ENCODE measurements at regions not wholly inside any gene's neighbourhood (a gene's known extent, or its start where the extent isn't known, plus 50 kb on each side); places are given as distances from the start of the nearest gene placed in this dataset.

DNA sequence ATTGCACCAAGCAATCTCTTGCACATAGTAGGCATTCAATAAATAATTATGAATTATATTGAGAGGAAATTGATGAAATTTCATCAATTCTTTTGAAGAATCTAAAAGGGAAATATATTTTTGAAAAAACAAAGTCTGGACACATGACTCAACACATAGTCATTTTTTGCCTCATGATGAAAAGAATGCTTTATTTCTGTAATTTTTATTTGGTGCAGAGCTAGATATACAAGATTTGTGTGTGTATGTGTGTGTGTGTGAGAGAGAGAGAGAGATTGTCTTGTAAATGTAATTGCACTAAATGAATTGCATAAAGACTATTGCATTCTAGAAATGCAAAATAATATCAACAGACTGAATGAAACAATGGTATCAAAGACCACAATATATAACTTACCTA is 206.2 kb upstream of the C1orf87 start:
- TF ChIP-seq, protein P1, sequence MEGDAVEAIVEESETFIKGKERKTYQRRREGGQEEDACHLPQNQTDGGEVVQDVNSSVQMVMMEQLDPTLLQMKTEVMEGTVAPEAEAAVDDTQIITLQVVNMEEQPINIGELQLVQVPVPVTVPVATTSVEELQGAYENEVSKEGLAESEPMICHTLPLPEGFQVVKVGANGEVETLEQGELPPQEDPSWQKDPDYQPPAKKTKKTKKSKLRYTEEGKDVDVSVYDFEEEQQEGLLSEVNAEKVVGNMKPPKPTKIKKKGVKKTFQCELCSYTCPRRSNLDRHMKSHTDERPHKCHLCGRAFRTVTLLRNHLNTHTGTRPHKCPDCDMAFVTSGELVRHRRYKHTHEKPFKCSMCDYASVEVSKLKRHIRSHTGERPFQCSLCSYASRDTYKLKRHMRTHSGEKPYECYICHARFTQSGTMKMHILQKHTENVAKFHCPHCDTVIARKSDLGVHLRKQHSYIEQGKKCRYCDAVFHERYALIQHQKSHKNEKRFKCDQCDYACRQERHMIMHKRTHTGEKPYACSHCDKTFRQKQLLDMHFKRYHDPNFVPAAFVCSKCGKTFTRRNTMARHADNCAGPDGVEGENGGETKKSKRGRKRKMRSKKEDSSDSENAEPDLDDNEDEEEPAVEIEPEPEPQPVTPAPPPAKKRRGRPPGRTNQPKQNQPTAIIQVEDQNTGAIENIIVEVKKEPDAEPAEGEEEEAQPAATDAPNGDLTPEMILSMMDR (IDR thresholded peaks at IDR 0.05; ENCODE audit: insufficient read depth, low read length, severe bottlenecking) = no peak
- H3K36me3 ChIP-seq (ENCODE audit: control insufficient read depth, insufficient read depth, low read length) = no peaks in the 10 kb centered on the region
- FAIRE-seq = no peak
- peak; percentile 13 for DNase-seq (ENCODE audit: low read depth)
- H3K4me3 ChIP-seq (ENCODE audit: low read depth, low read length) = no peak overlapping the region
- H3K27me3 ChIP-seq (ENCODE audit: control insufficient read depth, insufficient read depth, low read length) = no peaks in the 10 kb centered on the region

DNA sequence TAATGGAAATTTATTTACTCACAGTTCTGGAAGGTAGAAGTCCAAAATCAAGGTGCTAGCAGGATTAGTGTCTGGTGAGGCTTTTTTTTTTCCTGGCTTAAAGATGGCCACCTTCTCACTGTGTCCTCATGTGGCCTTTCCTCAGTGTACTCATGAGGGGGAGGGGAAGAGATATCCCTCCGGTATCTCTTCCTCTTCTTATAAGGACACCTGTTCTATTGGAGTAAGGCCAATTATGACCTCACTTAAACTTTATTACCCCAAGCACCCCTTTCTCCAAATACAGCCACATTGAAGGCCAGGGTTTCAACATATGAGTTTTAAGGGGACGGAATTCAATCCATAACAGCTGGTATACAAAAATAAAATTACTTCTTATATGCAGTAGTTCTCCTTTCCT is 203.7 kb upstream of the C1orf87 start:
- no peak for DNase-seq (ENCODE audit: low read depth)
- Histone ChIP-seq H3K27me3 (ENCODE audit: control insufficient read depth, insufficient read depth, low read length) (no peaks in the 10 kb centered on the region), H3K36me3 (ENCODE audit: control insufficient read depth, insufficient read depth, low read length) (no peaks in the 10 kb centered on the region), H3K4me3 (ENCODE audit: low read depth, low read length) (no peak overlapping the region)
- TF ChIP-seq, protein P1 (IDR thresholded peaks at IDR 0.05; ENCODE audit: insufficient read depth, low read length, severe bottlenecking) = no peak
- no peak for FAIRE-seq

DNA sequence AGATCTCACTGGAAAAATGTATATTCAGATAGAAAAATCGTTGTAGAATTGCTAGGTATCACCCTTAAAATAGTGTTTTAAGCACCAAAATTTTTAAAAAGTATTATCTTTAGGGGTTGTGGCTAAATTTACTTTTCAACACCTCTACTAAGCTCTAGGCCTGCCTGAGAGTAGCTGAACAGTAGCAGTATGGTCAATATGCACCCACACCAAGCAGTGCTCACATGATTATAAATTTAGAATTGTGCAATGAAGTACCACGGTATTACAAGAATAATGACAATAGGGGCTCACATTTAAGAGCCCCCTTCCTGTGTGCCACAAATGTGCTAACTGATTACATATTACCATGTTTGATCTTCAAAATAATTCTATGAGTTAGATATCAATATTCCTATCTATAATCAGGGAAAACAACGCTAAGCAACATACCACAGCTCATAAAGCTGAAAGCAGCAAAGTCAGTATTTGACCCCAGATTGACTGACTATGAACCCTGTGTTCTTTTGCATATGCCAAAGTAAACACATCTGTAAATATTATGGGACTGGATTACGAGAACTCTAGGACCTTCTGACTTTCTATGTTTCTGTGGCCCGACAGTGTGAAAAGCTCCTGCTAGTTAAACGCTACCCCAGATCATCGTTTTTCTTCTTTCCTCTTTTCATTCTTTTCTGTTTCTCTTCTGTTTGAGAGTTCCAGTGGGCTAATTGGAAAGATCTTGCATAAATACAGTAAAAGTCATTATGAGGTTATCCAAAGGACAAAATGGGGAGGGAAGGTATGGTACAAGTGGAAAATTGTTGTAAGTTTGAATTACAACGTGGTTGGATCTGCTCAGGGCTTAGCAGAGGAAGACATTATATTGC is 201.1 kb upstream of the C1orf87 start:
- DNase-seq (ENCODE audit: low read depth) = no peak
- Histone ChIP-seq H3K27me3 (ENCODE audit: control insufficient read depth, insufficient read depth, low read length) (no peaks in the 10 kb centered on the region), H3K36me3 (ENCODE audit: control insufficient read depth, insufficient read depth, low read length) (no peaks in the 10 kb centered on the region), H3K4me3 (ENCODE audit: low read depth, low read length) (no peak overlapping the region)
- TF ChIP-seq, protein P1 (IDR thresholded peaks at IDR 0.05; ENCODE audit: insufficient read depth, low read length, severe bottlenecking) = no peak
- FAIRE-seq = no peak

DNA sequence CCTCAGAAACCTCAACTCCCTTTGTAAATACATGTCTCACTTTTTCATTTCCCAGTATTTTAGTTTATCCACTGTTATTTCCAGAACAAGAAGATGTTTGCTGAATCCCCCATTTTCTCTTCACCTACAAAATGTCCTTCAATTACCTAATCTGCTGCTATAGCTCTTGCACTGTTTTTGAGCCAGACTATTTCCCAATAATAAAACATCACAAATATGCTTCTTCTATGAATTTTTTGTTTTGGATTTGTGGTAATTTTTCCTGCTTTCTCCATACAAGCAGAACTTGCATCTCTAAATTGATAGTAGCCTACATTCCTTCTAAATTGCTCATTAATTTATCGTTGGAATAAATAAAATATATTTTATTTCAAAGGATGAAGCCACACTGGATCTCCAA is 199.6 kb upstream of the C1orf87 start:
- no peak overlapping the region for H3K4me3 ChIP-seq (ENCODE audit: low read depth, low read length)
- H3K27me3 ChIP-seq (ENCODE audit: control insufficient read depth, insufficient read depth, low read length) = no peaks in the 10 kb centered on the region
- H3K36me3 ChIP-seq (ENCODE audit: control insufficient read depth, insufficient read depth, low read length) = no peaks in the 10 kb centered on the region
- FAIRE-seq (no peak), DNase-seq (ENCODE audit: low read depth) (no peak)
- TF ChIP-seq, protein P1 (IDR thresholded peaks at IDR 0.05; ENCODE audit: insufficient read depth, low read length, severe bottlenecking) = no peak

DNA sequence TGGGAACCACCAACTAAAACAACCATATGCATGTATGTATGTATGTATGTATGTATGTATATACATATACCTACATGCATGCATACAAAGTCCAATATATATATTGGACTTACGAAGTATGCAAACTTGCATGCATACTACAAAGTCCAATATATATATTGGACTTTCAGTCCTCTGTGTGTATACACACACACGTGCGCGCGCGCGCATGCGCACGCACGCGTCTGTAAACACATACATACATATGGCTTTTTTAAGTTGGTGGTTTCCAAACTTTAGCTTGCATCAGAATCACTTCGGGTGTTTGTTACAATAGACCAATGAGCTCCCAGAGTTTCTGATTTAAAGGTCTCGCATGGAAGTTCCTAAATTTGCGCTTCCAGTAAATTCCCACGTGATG is 197.5 kb upstream of the C1orf87 start:
- no peak for DNase-seq (ENCODE audit: low read depth)
- TF ChIP-seq, protein P1 (IDR thresholded peaks at IDR 0.05; ENCODE audit: insufficient read depth, low read length, severe bottlenecking) = no peak
- Histone ChIP-seq H3K4me3 (ENCODE audit: low read depth, low read length) (no peak overlapping the region), H3K27me3 (ENCODE audit: control insufficient read depth, insufficient read depth, low read length) (no peaks in the 10 kb centered on the region), H3K36me3 (ENCODE audit: control insufficient read depth, insufficient read depth, low read length) (no peaks in the 10 kb centered on the region)
- FAIRE-seq = no peak

DNA sequence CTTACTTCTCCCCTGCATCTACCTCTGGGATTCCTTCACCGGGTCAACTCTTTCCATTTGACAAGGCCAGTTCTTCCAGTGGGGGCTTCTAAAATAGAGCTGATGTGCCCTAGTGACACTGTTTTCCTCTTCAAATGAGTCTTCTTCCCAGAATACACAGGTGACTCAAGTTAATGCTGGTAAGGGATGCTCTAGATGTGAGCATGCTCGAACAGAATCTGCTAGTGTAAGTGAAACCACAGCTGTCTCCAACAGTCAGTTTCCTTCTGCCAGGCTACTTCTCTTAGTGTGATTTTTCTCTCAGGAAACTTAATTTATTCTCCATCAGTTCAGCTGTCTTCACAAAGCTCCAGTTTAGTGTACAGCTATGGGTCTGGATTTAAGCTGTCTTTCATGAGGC is 194.9 kb upstream of the C1orf87 start:
- no peaks in the 10 kb centered on the region for H3K36me3 ChIP-seq (ENCODE audit: control insufficient read depth, insufficient read depth, low read length)
- no peaks in the 10 kb centered on the region for H3K27me3 ChIP-seq (ENCODE audit: control insufficient read depth, insufficient read depth, low read length)
- H3K4me3 ChIP-seq (ENCODE audit: low read depth, low read length) = no peak overlapping the region
- TF ChIP-seq, protein P1 (IDR thresholded peaks at IDR 0.05; ENCODE audit: insufficient read depth, low read length, severe bottlenecking) = no peak
- DNase-seq (ENCODE audit: low read depth) = no peak
- no peak for FAIRE-seq

All from bronchial epithelial cell (primary cell).